Endothelial cell of umbilical vein (primary cell): ENCODE measurements at regions not wholly inside any gene's neighbourhood (a gene's known extent, or its start where the extent isn't known, plus 50 kb on each side); places are given as distances from the start of the nearest gene placed in this dataset.

Experiments used
- BruUV-seq: library from RNA; stranded (reverse); fragments of 400-500 nt; replicated peaks from 2 replicates; lab custom pipeline; 2021; lab: Mats Ljungman, UMichigan
- CTCF ChIA-PET: fragments of 300-600, 350-600 bp; sonication (Branson Sonifier 250); formaldehyde crosslinking; loops from one replicate; lab custom pipeline; 2021; ENCODE audit warnings: antibody characterized with exemption, inconsistent platforms; lab: Charles Lee
- POLR2A ChIA-PET: fragments of 300-600, 350-600 bp; sonication (Branson Sonifier 250); formaldehyde crosslinking; loops from one replicate; lab custom pipeline; 2021; ENCODE audit warnings: antibody characterized with exemption, inconsistent platforms; lab: Charles Lee
- DNase-seq: peaks from one replicate; pipeline ENCODE4 v3.0.0-alpha.2; 2011; ENCODE audit warnings: low read depth, low spot score
- FAIRE-seq: peaks from 2 replicates; lab custom pipeline; 2011; peaks lifted over from hg19 to GRCh38; lab: Jason Lieb, UNC
- H2AFZ ChIP-seq: 2 replicates; pipeline ENCODE4 v1.6.0; 2012; ENCODE audit warnings: low read depth, low read length, control low read depth, inconsistent platforms
- H3K27ac ChIP-seq: 2 replicates; pipeline ENCODE4 v1.5.1; 2011; ENCODE audit warnings: low read depth, mild to moderate bottlenecking, control low read depth, low read length, moderate library complexity; ENCODE audit not compliant: insufficient read depth
- H3K27me3 ChIP-seq, 2 experiments: 2 replicates each; pipeline versions ENCODE4 v1.6.0 to v1.6.1; 2011; ENCODE audit warnings: low read length in 2 of 2, mixed read lengths in 1 of 2; ENCODE audit not compliant: control insufficient read depth in 2 of 2, insufficient read depth in 2 of 2
- H3K36me3 ChIP-seq, 2 experiments: 2 replicates in 1 of 2; 3 replicates in 1 of 2; pipeline ENCODE4 v1.5.1; 2011; ENCODE audit warnings: low read length in 2 of 2, mild to moderate bottlenecking in 1 of 2, moderate library complexity in 1 of 2; ENCODE audit not compliant: control insufficient read depth in 2 of 2, insufficient read depth in 2 of 2; ENCODE audit errors: extremely low read depth in 1 of 2
- H3K4me1 ChIP-seq: 3 replicates; pipeline ENCODE4 v1.5.1; 2011; ENCODE audit warnings: mild to moderate bottlenecking, low read length; ENCODE audit not compliant: control insufficient read depth, insufficient read depth; ENCODE audit errors: extremely low read depth
- H3K4me2 ChIP-seq: 2 replicates; pipeline ENCODE4 v1.6.1; 2011; ENCODE audit warnings: low read length, control low read depth, mixed read lengths; ENCODE audit not compliant: insufficient read depth
- H3K4me3 ChIP-seq, 3 experiments: fragments of 200-600 bp in 1 of 3; sonication (generic), shearing (Covaris generic) in 1 of 3; replicated peaks in 1 of 3; 2 replicates each; pipeline ENCODE4 v1.5.1; 2011 to 2016; ENCODE audit warnings: control low read depth in 3 of 3, low read length in 3 of 3, mild to moderate bottlenecking in 2 of 3, inconsistent platforms in 1 of 3, low read depth in 1 of 3, moderate library complexity in 1 of 3; ENCODE audit not compliant: insufficient read depth in 1 of 3
- H3K79me2 ChIP-seq: 2 replicates; pipeline ENCODE4 v1.6.0; 2012; ENCODE audit warnings: low read length, inconsistent platforms; ENCODE audit not compliant: control insufficient read depth, insufficient read depth
- H3K9ac ChIP-seq: replicated peaks from 2 replicates; pipeline ENCODE3; 2011; ENCODE audit warnings: low read length, control low read depth; ENCODE audit not compliant: insufficient read depth; ENCODE audit errors: extremely low read depth
- H3K9me1 ChIP-seq: replicated peaks from 3 replicates; pipeline ENCODE4 v1.6.0; 2011; ENCODE audit warnings: mild to moderate bottlenecking, low read length; ENCODE audit not compliant: control insufficient read depth, insufficient read depth; ENCODE audit errors: extremely low read depth
- H3K9me3 ChIP-seq: replicated peaks from 2 replicates; pipeline ENCODE4 v1.5.1; 2012; ENCODE audit warnings: low read length, inconsistent platforms; ENCODE audit not compliant: control insufficient read depth, insufficient read depth
- H4K20me1 ChIP-seq: replicated peaks from 2 replicates; pipeline ENCODE3; 2011; ENCODE audit warnings: mild to moderate bottlenecking, low read length; ENCODE audit not compliant: control insufficient read depth, insufficient read depth; ENCODE audit errors: extremely low read depth
- CTCF ChIP-seq, 2 donors: IDR thresholded peaks; 1 replicate in 1 of 2; 2 replicates in 1 of 2; pipeline ENCODE4 v1.5.1; 2011; ENCODE audit warnings: low read length in 2 of 2, mild to moderate bottlenecking in 2 of 2, moderate library complexity in 2 of 2, control low read depth in 1 of 2, inconsistent platforms in 1 of 2, low read depth in 1 of 2; ENCODE audit not compliant: insufficient read depth in 1 of 2; ENCODE audit errors: extremely low read depth in 1 of 2
- EZH2 ChIP-seq: IDR thresholded peaks from 2 replicates; pipeline ENCODE4 v1.6.1; 2012; ENCODE audit warnings: borderline replicate concordance, low read depth, mild to moderate bottlenecking, moderate library complexity, low read length, inconsistent platforms; ENCODE audit not compliant: severe bottlenecking
- FOS ChIP-seq: IDR thresholded peaks from 2 replicates; pipeline ENCODE4 v1.6.1; 2011; ENCODE audit warnings: mild to moderate bottlenecking, low read length, moderate library complexity, borderline replicate concordance; ENCODE audit not compliant: insufficient read depth
- GATA2 ChIP-seq: IDR thresholded peaks from 2 replicates; pipeline ENCODE4 v1.7.0; 2011; ENCODE audit warnings: low read depth, mild to moderate bottlenecking, moderate library complexity, mixed read lengths, low read length; ENCODE audit not compliant: insufficient read length, insufficient read depth
- JUN ChIP-seq: IDR thresholded peaks from 2 replicates; pipeline ENCODE4 v1.6.1; 2011; ENCODE audit warnings: borderline replicate concordance, low read depth; ENCODE audit not compliant: insufficient read length, insufficient read depth
- MAX ChIP-seq: IDR thresholded peaks from 2 replicates; pipeline ENCODE4 v1.6.1; 2011; ENCODE audit not compliant: insufficient read depth, insufficient read length
- MYC ChIP-seq: IDR thresholded peaks from one replicate; pipeline ENCODE4 v1.6.1; 2011; ENCODE audit warnings: mild to moderate bottlenecking, low read depth, low read length
- POLR2A ChIP-seq: IDR thresholded peaks from 2 replicates; pipeline ENCODE4 v1.6.1; 2012; ENCODE audit warnings: low read depth, mild to moderate bottlenecking, control low read depth, low read length
- POLR2AphosphoS5 ChIP-seq: IDR thresholded peaks from 2 replicates; pipeline ENCODE4 v1.6.1; 2012; ENCODE audit warnings: low read depth, mild to moderate bottlenecking, control low read depth, low read length, moderate library complexity; ENCODE audit not compliant: insufficient read depth
- dilution Hi-C: fragments of 300-500 bp; cut with MboI; formaldehyde crosslinking; loops from one replicate; pipeline ENCODE4 v1.15.0; 2019; ENCODE audit warnings: low sequenced_read_pairs; ENCODE audit not compliant: extremely low pct_ligation_motif_present
- intact Hi-C: fragments of 100-400 bp; cut with micrococcal nuclease; formaldehyde crosslinking; loops from one replicate; pipeline ENCODE4 v1.10.0; 2022

- dilution Hi-C loops = no loop called here
- Histone ChIP-seq H3K9ac (no peak overlapping the region), H3K4me2 (peak overlapping the region; percentile 70), H3K27me3 (no peaks in the 10 kb centered on the region), H3K27ac (no peak overlapping the region), H3K36me3 (no peaks in the 10 kb centered on the region), H4K20me1 (no peaks in the 10 kb centered on the region), H3K9me1 (no peaks in the 10 kb centered on the region), H3K4me1 (peaks cover 18% of the 10 kb centered on the region), H3K9me3 (no peaks in the 10 kb centered on the region), H3K4me3 (no peak overlapping the region), H2AFZ (peak overlapping the region; percentile 86), H3K79me2 (no peaks in the 10 kb centered on the region)
- POLR2A ChIA-PET = no interaction called here
- BruUV-seq = no TSS peak
- intact Hi-C loops = loop anchor here (5.0 kb wide), 1 partner anchor 145 kb away; no protein-coding TSS in a partner anchor
- TF ChIP-seq POLR2A (no peak), FOS (no peak), POLR2AphosphoS5 (no peak), CTCF (IDR thresholded peaks at IDR 0.05; ENCODE audit: extremely low read depth in 1 of 2, insufficient read depth in 1 of 2, low read depth in 1 of 2, low read length in 2 of 2) (no peak), MAX (no peak), MYC (no peak), GATA2 (no peak), JUN (no peak), EZH2 (no peak)
- CTCF ChIA-PET = interaction anchor here (1.0 to 3.8 kb wide), 7 partner anchors 9 to 217 kb away, joined by 3 to 24 read pairs (median 6); no protein-coding TSS in a partner anchor
- no peak for FAIRE-seq
- no peak for DNase-seq
These were observed 78.5 kb upstream of the MEF2A start for GRCh38 chr15:99487337-99487730.
